Astrocyte (in vitro differentiated cells and primary cell): ENCODE measurements at regions not wholly inside any gene's neighbourhood (a gene's known extent, or its start where the extent isn't known, plus 50 kb on each side); places are given as distances from the start of the nearest gene placed in this dataset.

Experiments used
- DNase-seq: peaks from one replicate; pipeline ENCODE4 v3.0.0-alpha.2; 2010; ENCODE audit warnings: low read depth
- FAIRE-seq: peaks from 2 replicates; lab custom pipeline; 2011; peaks lifted over from hg19 to GRCh38; lab: Jason Lieb, UNC
- H2AFZ ChIP-seq: 2 replicates; pipeline ENCODE4 v1.6.0; 2012; ENCODE audit warnings: low read depth, low read length, inconsistent platforms
- H3K27ac ChIP-seq: 2 replicates; pipeline ENCODE4 v1.5.1; 2011; ENCODE audit warnings: low read depth, low read length, inconsistent platforms
- H3K27me3 ChIP-seq: 2 replicates; pipeline ENCODE4 v1.6.0; 2011; ENCODE audit warnings: low read length, inconsistent platforms; ENCODE audit not compliant: insufficient read depth
- H3K36me3 ChIP-seq: 2 replicates; pipeline ENCODE4 v1.5.1; 2011; ENCODE audit warnings: low read length, inconsistent platforms; ENCODE audit not compliant: insufficient read depth
- H3K4me1 ChIP-seq: 2 replicates; pipeline ENCODE4 v1.5.1; 2011; ENCODE audit warnings: low read length, inconsistent platforms; ENCODE audit not compliant: insufficient read depth
- H3K4me2 ChIP-seq: 2 replicates; pipeline ENCODE4 v1.6.0; 2012; ENCODE audit warnings: low read length, inconsistent platforms
- H3K4me3 ChIP-seq: 2 replicates; pipeline ENCODE4 v1.5.1; 2011; ENCODE audit warnings: low read depth, mild to moderate bottlenecking, low read length, inconsistent platforms; ENCODE audit not compliant: insufficient read depth
- H3K79me2 ChIP-seq: 2 replicates; pipeline ENCODE4 v1.6.0; 2012; ENCODE audit warnings: mild to moderate bottlenecking, low read length, inconsistent platforms; ENCODE audit not compliant: insufficient read depth
- H3K9ac ChIP-seq: 2 replicates; pipeline ENCODE4 v1.6.0; 2012; ENCODE audit warnings: mild to moderate bottlenecking, low read length, inconsistent platforms
- H3K9me3 ChIP-seq: 2 replicates; pipeline ENCODE4 v1.5.1; 2012; ENCODE audit warnings: low read depth, mild to moderate bottlenecking, low read length, inconsistent platforms; ENCODE audit not compliant: insufficient read depth
- H4K20me1 ChIP-seq: 2 replicates; pipeline ENCODE4 v1.6.0; 2012; ENCODE audit warnings: low read length, inconsistent platforms; ENCODE audit not compliant: insufficient read depth
- H3K27ac Mint-ChIP-seq: one replicate; pipeline ENCODE4 v1.8.0; 2021; ENCODE audit warnings: mild to moderate bottlenecking, mixed read lengths; ENCODE audit not compliant: unreplicated experiment
- H3K27me3 Mint-ChIP-seq: one replicate; pipeline ENCODE4 v1.8.0; 2021; ENCODE audit warnings: low read depth, mixed read lengths; ENCODE audit not compliant: unreplicated experiment
- H3K36me3 Mint-ChIP-seq: one replicate; pipeline ENCODE4 v1.8.0; 2021; ENCODE audit warnings: low read depth, mixed read lengths; ENCODE audit not compliant: unreplicated experiment
- H3K4me1 Mint-ChIP-seq: one replicate; pipeline ENCODE4 v1.8.0; 2021; ENCODE audit warnings: low read depth, mixed read lengths; ENCODE audit not compliant: unreplicated experiment
- H3K4me3 Mint-ChIP-seq: one replicate; pipeline ENCODE4 v1.8.0; 2021; ENCODE audit warnings: mild to moderate bottlenecking, moderate library complexity, mixed read lengths; ENCODE audit not compliant: unreplicated experiment
- H3K9me3 Mint-ChIP-seq: one replicate; pipeline ENCODE4 v1.8.0; 2021; ENCODE audit warnings: mild to moderate bottlenecking, mixed read lengths; ENCODE audit not compliant: unreplicated experiment
- EZH2 ChIP-seq: IDR thresholded peaks from 2 replicates; pipeline ENCODE4 v1.6.1; 2012; ENCODE audit warnings: mild to moderate bottlenecking, low read length, inconsistent platforms; ENCODE audit not compliant: insufficient read depth
- TF ChIP-seq, protein P1 (sequence below): IDR thresholded peaks from 2 replicates; pipeline ENCODE4 v1.5.1; 2011; ENCODE audit warnings: low read depth, mild to moderate bottlenecking, inconsistent platforms, low read length, moderate library complexity; ENCODE audit not compliant: insufficient read depth

DNA sequence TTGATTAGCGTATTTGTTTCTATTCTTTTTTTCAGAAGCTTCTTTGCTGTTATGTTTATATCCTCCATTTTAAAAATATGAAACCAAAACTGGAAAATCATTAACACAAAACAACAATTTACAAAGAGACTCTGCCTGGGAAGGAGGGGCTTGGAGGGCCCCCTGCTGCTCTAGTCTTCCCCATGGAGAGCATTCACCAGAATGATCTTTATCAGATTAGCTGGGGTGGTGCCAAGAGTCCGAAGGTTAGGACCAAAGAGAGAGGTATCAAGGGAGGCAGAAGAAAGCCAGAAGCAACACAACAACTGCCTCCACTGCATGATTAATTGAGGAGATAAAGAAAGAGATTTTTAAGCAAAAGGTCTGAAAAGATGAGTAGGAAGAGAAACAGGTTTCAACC lies 218.6 kb downstream of the IRS1 start:
- Mint-ChIP-seq H3K4me1 (peaks cover 43% of the 10 kb centered on the region), H3K36me3 (no peaks in the 10 kb centered on the region), H3K9me3 (no peaks in the 10 kb centered on the region), H3K27me3 (no peaks in the 10 kb centered on the region), H3K4me3 (no peak overlapping the region), H3K27ac (no peak overlapping the region)
- Histone ChIP-seq H3K9me3 (no peaks in the 10 kb centered on the region), H4K20me1 (no peaks in the 10 kb centered on the region), H3K4me2 (peak overlapping the region; percentile 4), H3K79me2 (no peaks in the 10 kb centered on the region), H3K27ac (no peak overlapping the region), H3K36me3 (no peaks in the 10 kb centered on the region), H2AFZ (peak overlapping the region; percentile 15), H3K4me1 (peaks cover 26% of the 10 kb centered on the region), H3K9ac (no peak overlapping the region), H3K4me3 (no peak overlapping the region), H3K27me3 (no peaks in the 10 kb centered on the region)
- DNase-seq, result no peak
- no peak for FAIRE-seq
- TF ChIP-seq, protein P1, sequence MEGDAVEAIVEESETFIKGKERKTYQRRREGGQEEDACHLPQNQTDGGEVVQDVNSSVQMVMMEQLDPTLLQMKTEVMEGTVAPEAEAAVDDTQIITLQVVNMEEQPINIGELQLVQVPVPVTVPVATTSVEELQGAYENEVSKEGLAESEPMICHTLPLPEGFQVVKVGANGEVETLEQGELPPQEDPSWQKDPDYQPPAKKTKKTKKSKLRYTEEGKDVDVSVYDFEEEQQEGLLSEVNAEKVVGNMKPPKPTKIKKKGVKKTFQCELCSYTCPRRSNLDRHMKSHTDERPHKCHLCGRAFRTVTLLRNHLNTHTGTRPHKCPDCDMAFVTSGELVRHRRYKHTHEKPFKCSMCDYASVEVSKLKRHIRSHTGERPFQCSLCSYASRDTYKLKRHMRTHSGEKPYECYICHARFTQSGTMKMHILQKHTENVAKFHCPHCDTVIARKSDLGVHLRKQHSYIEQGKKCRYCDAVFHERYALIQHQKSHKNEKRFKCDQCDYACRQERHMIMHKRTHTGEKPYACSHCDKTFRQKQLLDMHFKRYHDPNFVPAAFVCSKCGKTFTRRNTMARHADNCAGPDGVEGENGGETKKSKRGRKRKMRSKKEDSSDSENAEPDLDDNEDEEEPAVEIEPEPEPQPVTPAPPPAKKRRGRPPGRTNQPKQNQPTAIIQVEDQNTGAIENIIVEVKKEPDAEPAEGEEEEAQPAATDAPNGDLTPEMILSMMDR, result no peak
- no peak for TF ChIP-seq EZH2

DNA sequence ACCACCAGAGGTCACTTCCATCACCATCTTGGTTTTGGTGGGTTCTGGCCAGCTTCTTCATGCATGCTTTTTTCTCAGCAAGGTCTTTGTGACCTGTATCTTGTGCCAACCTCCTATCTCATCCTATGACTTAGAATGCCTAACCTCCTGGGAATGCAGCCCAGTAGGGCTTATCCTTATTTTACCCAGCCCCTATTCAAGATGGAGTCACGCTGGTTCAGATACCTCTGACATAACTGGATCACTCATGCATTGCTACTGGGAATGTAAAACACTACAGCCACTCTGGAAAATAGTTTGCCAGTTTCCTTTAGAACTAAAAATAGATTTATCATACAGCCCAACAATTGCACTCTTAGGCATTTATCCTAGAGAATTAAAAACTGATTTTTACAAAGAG lies 219.2 kb downstream of the IRS1 start:
- H3K4me3 ChIP-seq, result no peak overlapping the region
- Mint-ChIP-seq H3K36me3 (no peaks in the 10 kb centered on the region), H3K27ac (no peak overlapping the region), H3K4me1 (peaks cover 40% of the 10 kb centered on the region), H3K9me3 (no peaks in the 10 kb centered on the region), H3K27me3 (no peaks in the 10 kb centered on the region), H3K4me3 (no peak overlapping the region)
- no peaks in the 10 kb centered on the region for H3K9me3 ChIP-seq
- DNase-seq (peak; percentile 29), FAIRE-seq (no peak)
- no peaks in the 10 kb centered on the region for H4K20me1 ChIP-seq
- no peaks in the 10 kb centered on the region for H3K27me3 ChIP-seq
- no peak overlapping the region for H3K27ac ChIP-seq
- no peak overlapping the region for H2AFZ ChIP-seq
- no peak overlapping the region for H3K4me2 ChIP-seq
- no peak for TF ChIP-seq EZH2
- TF ChIP-seq, protein P1, result no peak
- no peak overlapping the region for H3K9ac ChIP-seq
- H3K79me2 ChIP-seq, result no peaks in the 10 kb centered on the region
- peaks cover 26% of the 10 kb centered on the region for H3K4me1 ChIP-seq
- H3K36me3 ChIP-seq, result no peaks in the 10 kb centered on the region

DNA sequence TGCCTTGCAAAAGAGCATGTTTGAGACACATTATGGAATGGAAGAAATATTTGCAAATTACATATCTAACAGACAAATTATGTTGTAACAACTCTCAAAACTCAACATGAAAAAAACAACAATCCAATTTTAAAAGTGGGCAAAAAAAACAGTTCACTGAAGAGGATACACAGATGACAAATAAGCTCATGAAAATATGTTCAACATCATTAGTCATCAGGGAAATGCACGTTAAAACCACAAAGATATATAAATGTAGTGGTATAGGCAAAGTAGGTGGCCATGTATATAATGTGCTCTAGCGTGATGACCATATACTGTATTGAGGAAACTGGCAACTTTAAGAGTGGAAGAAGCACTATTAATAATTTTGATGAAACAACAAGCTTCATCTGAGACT lies 220.1 kb downstream of the IRS1 start:
- no peak for DNase-seq
- Histone ChIP-seq H2AFZ (no peak overlapping the region), H3K36me3 (no peaks in the 10 kb centered on the region), H3K27ac (no peak overlapping the region), H4K20me1 (no peaks in the 10 kb centered on the region), H3K27me3 (no peaks in the 10 kb centered on the region), H3K79me2 (no peaks in the 10 kb centered on the region), H3K4me3 (no peak overlapping the region), H3K9ac (no peak overlapping the region), H3K9me3 (no peaks in the 10 kb centered on the region), H3K4me1 (peaks cover 26% of the 10 kb centered on the region), H3K4me2 (no peak overlapping the region)
- Mint-ChIP-seq H3K36me3 (no peaks in the 10 kb centered on the region), H3K4me1 (peaks cover 31% of the 10 kb centered on the region), H3K9me3 (no peaks in the 10 kb centered on the region), H3K27me3 (no peaks in the 10 kb centered on the region), H3K4me3 (no peak overlapping the region), H3K27ac (no peak overlapping the region)
- peak; percentile 80 for FAIRE-seq
- no peak for TF ChIP-seq EZH2
- TF ChIP-seq, protein P1, result no peak
